Fibroblast of villous mesenchyme (primary cell): ENCODE measurements at regions not wholly inside any gene's neighbourhood (a gene's known extent, or its start where the extent isn't known, plus 50 kb on each side); places are given as distances from the start of the nearest gene placed in this dataset.

ENCODE experiments used
- DNase-seq: peaks from one replicate; pipeline ENCODE4 v3.0.0-alpha.2; 2010; ENCODE audit warnings: low read depth
- H3K4me3 ChIP-seq: 2 replicates; pipeline ENCODE4 v1.5.1; 2011; ENCODE audit warnings: low read depth, mild to moderate bottlenecking, low read length
- CTCF ChIP-seq: IDR thresholded peaks from 2 replicates; pipeline ENCODE4 v1.5.1; 2012; ENCODE audit warnings: low read depth, mild to moderate bottlenecking, low read length; ENCODE audit not compliant: insufficient read depth

GRCh38 chr12:94079566-94080340, 68.6 kb upstream of the PLXNC1 start:
- no peak overlapping the region for H3K4me3 ChIP-seq
- TF ChIP-seq CTCF = no peak
- DNase-seq = no peak

GRCh38 chr12:94080341-94081009, 67.9 kb upstream of the PLXNC1 start:
- no peak for TF ChIP-seq CTCF
- H3K4me3 ChIP-seq = no peak overlapping the region
- no peak for DNase-seq

- TF ChIP-seq CTCF = no peak
- H3K4me3 ChIP-seq = no peak overlapping the region
- no peak for DNase-seq
Measured at GRCh38 chr12:94082690-94083089, 65.7 kb upstream of the PLXNC1 start.

GRCh38 chr12:94089891-94090290, 58.5 kb upstream of the PLXNC1 start:
- no peak for TF ChIP-seq CTCF
- peak; percentile 88 for DNase-seq
- H3K4me3 ChIP-seq = no peak overlapping the region

- DNase-seq = no peak
- H3K4me3 ChIP-seq = no peak overlapping the region
- no peak for TF ChIP-seq CTCF
Measured at GRCh38 chr12:94091624-94092023, 56.8 kb upstream of the PLXNC1 start.

- no peak for TF ChIP-seq CTCF
- peak; percentile 86 for DNase-seq
- H3K4me3 ChIP-seq = no peak overlapping the region
Measured at GRCh38 chr12:94092516-94093241, 55.7 kb upstream of the PLXNC1 start.
